Posterior vena cava (tissue), 2 donors: ENCODE measurements at regions not wholly inside any gene's neighbourhood (a gene's known extent, or its start where the extent isn't known, plus 50 kb on each side); places are given as distances from the start of the nearest gene placed in this dataset.

ENCODE experiments used
- DNase-seq: peaks from one replicate; pipeline ENCODE4 v3.0.0-alpha.2; 2020; ENCODE audit warnings: low spot score
- intact Hi-C, 2 donors: fragments of 100-400 bp; cut with DNase I; formaldehyde crosslinking; loops; one replicate each; pipeline versions ENCODE4 v1.14.1 to v1.14.2; 2022 to 2023
- donor health status: DM: yes; HTN: yes; CAD: no.
- donor health status: DM: yes; HTN: yes; CAD: no.

DNA sequence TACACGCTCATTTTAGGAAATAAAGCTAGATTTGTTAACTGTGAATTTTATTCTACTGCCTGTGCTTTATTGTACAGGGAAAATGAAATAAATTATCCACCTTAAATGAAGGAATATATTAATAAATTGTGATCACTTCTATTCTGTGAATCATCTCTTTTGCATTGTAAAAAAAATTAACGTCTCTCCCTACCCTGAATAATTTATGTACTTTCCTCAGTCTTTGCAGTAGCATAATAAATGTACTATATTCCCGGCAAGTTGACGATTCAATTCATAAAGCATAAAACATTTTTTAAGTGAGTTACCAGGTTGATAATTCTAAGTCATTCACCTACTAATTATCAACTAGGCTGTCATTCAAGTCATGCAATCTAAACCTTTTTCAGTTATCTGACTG, 1425.3 kb upstream of the CDH9 start:
- no peak for DNase-seq
- intact Hi-C loops, result no loop called here

DNA sequence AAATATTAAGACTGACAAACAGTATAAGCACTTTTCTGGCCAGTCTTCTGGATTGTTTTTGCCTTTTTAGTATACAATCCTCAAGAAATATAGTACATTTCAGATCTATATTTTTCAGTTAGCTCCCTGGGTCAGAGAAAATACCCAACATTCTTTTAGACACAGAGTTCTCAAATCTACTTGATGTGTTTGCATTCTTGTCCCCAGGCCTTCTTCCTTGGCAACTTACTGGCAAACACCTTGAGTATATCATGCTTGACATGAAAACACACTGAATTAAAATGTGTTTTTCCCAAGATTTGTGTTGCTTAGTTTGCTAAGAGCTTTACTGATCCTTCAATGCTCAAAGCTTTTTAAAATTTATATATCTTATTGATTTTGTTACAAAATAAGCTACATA, 1413.1 kb upstream of the CDH9 start:
- intact Hi-C loops, result no loop called here
- no peak for DNase-seq

DNA sequence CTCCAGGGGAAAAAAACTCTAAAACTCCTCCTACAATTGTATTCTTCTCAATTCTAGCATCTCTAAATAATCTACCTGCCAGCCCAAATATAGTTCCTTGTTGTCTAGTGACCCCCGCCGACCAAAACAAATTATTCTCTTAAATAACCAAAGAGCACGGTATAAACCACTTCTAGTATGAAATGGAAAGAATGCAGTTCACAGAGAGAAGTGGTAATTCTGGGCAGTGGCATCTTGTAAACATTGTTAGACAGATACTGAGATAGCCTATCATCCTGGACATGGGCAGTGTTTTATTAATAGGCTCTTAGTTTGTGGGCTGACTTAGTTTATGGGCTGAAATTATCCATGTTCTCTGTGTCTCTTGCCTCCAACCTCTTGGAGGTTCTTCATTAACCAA, 1412.6 kb upstream of the CDH9 start:
- intact Hi-C loops, result no loop called here
- DNase-seq, result no peak

DNA sequence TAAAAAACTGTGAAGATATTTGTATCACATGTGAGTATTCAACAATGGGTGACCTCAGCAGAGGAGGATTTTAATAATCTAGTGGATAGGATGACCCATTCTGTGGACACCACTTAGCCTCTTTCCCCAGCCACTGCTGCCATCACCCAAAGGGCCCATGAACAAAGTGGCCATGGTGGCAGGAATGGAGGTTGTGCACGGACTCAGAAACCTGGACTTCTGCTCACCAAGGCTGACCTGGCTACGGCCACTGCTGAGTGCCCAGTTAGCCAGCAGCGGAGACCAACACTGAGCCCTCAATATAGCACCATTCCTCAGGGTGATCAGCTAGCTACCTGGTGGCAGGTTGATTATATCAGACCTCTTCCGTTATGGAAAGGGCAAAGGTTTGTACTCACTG, 1410.4 kb upstream of the CDH9 start:
- intact Hi-C loops, result no loop called here

DNA sequence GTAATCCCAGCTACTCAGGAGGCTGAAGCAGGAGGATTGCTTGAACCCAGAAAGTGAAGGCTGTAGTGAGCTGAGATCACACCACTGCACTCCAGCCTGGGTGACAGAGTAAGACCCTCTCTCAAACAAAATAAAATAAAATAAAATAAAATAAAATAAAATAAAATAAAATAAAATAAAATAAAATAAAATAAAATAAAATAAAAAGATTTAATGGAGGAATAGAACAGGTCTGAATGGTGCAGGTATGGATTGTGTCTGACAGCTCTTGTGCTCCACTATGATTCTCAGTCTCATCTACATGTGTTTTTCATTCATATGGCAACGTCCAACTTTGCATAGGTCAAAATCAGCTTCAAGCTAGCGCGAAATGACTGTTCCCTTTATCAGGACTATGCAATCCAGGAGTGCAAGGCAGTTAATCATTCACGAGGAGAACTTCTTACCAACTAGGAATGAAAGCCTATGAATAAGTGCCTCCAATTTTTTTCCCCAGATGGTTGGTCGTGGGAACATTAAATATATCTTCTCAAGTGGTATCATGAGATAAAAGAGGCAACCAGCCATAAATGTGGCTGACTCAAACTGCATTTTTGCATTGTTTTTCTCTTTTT, 1392.3 kb upstream of the CDH9 start:
- intact Hi-C loops, result no loop called here
- no peak for DNase-seq

More for the DNA sequence above, 1410.4 kb upstream of the CDH9 start:
- DNase-seq, result no peak

DNA sequence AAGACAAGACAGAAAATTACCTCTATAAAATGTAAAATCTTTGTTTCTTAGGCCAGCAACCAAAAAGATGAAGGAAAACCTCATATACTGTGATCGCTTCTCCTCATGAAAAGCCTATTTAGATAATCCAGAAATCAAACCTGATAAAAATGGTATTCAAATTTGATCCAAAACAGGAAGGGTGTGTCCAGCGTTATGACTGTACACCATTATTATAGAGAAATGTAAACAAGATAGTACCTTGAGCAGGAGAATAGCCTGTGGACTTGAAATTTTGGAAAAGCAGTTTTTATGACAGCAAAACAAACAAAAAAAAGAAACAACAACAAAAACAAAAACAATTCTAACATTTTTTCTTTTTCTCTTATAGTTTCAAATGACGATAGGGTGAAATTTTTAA, 1382.8 kb upstream of the CDH9 start:
- intact Hi-C loops, result no loop called here
- DNase-seq, result no peak

DNA sequence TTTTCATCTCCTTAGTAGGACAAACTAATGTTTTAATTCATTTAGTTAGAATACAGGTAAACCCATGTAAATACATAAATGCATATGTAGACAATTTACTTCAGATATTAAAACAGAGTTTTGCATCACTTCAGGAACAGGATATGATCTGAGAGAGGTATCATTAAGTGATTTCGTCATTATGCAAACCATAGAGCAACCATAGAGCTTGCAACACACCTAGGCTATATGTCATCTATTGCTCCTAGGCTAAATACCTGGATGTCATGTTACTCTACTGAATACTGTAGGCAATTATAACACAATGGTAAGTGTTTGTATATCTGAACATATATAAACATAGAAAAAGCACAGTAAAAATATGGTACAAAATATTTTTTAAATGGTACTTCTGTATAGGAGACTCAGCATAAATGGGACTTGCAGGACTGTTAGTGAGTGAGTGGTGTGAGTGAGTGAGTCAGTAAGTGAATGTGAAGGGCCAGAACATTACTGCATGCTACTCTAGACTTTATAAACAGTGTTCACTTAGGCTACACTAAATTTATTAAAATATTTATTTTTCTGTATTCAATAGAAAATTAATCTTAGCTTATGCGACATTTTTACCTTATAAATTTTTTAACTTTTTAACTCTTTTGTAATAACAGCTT, 1377.5 kb upstream of the CDH9 start:
- intact Hi-C loops, result no loop called here
- DNase-seq, result no peak

DNA sequence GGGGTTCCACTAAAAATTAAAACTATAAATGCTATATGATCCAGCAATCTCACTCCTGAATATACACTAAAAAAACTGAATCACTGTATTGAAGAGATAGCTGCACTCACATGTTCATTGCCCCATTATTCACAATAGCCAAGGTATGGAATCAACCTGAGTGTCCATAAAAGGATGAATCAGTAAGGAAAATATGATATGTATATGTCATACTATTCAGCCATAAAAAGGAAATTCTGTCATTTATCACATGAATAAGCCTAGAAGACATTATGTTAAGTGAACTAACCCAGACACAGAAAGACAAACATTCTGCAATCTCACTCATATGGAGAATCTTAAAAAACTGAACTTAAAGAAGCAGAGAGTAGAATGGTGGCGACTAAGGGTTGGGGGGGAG, 1376.2 kb upstream of the CDH9 start:
- DNase-seq, result no peak

DNA sequence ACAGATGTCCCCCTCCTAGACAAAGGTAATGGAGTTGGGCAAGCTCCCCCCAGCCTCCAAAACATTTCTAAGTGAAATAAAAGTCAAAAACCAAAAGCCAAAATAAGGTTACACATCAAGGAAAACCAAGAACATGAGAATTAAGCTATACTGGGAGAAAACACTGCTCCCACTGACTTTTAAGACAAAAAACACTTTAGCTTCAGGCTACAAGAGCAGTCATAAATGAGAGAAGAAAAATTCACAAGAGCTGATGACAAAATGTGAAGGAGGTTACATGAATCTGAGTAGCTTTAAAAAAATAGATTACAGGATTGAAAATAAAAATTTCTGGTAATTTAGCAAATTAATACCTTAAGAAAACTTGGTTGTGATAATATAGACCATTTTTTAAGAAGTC, 1370.3 kb upstream of the CDH9 start:
- intact Hi-C loops, result loop anchor here in 1 of 2 donors (10.0 kb wide), 1 partner anchor 584 kb away; no protein-coding TSS in a partner anchor
- no peak for DNase-seq

More for the DNA sequence above, 1376.2 kb upstream of the CDH9 start:
- intact Hi-C loops, result no loop called here

DNA sequence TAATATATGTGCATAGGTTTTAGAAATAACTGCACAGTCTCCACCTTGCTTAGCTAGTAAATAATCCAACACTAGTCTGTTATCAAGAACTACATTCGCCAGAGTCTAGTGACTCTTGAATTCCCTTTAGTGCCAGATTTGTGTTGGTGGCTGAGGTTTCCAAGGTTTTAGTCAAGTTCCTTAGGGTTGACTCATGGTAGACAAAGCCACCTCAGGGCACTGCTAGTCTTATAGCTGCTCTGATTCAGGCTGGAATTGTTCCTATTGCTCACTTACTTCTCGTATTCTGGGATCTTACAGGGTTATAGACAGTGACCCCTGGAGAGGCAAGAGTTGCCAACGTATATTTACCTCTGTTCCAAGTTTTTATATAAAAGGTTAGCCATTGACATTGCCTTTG, 1369.8 kb upstream of the CDH9 start:
- intact Hi-C loops, result loop anchor here in 1 of 2 donors (10.0 kb wide), 1 partner anchor 583 kb away; no protein-coding TSS in a partner anchor
- no peak for DNase-seq

DNA sequence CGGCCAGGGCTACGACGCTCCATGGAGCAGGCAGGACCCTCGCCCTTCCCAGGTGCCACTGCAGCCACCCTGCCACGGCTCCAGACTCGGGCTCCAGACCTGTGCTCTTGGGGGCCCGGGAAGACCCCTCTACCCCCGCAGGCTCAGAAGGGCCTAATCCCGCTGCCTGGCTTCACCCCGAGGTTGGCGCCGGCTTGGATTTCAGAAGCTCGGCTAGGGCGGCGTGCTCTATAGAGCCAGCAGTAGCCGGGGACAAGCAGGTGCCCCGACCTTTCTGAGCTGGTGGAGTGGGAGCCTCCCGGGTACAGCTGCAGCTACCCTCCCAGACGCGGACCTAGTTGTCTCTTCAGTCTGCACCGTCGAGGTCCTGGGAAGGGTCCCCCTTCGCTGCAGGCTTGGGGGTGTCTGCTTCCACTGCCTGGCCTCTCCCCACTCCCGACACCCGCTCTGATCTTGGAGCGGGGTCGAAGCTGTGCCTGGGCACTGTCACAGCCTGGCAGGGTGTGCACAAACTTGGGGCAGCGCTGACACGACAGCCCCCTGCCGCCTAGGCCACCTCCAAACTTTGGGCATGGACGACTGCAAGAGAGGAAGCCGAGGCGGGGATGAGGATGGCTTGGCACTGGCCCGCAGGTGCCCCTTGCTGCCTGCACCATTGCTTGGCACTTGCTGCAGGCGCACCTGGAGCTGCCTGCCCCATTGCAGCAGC, 1366.1 kb upstream of the CDH9 start:
- no peak for DNase-seq
- intact Hi-C loops, result loop anchor here in 1 of 2 donors (10.0 kb wide), 1 partner anchor 580 kb away; no protein-coding TSS in a partner anchor

DNA sequence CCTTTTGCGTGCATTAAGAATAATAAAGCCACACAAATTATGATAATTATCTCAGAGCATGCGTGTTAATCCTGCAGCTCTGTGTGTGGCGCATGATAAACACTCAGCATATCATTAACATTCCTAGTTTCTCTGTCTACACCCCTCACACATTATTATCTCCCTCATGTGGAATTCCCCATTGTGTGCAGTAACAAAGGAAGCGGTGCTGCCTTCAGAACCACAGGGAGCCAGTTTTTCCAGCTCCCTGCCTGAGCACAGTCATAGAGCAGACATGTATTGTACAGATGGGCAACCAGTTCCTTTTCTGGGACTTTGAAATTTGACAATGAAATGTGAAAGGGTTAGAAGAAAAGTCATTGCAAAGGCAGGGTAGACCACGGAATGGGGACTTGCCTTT, 1365.5 kb upstream of the CDH9 start:
- DNase-seq, result no peak
- intact Hi-C loops, result loop anchor here in 1 of 2 donors (10.0 kb wide), 1 partner anchor 579 kb away; no protein-coding TSS in a partner anchor

DNA sequence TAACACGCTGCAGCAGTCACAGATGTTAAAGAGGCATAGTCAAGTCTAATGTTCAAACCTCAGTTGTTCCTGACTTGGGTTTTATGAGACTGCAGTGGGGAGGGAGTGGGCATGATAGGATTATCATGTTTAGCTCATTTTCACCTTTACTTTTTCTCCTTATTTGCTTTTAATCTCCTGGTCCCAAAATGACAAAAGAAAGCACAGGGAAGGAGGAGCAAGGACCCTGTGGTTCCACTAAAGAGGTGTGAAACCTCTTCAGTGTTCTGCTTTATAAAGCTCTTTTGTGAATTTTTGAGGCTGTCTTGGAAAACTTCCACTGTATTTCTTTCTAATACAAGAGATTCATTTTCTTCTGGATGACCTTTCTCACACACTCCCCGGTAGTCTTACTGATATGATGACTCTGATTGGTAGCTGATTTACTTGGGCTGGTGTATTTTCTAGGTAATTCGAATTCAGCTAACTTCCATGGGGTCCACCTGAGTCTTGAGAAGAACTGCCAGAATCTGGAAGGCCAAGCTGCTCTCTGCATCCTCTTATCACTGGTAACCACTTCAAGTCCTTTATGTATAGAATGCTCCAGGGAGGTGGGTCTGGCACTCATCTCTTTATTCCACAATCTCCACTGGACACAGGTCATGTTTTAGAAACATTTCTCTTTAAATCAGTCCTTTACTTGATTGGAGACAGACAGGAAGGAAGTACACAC, 1364.4 kb upstream of the CDH9 start:
- no peak for DNase-seq
- intact Hi-C loops, result loop anchor here in 1 of 2 donors (10.0 kb wide), 1 partner anchor 578 kb away; no protein-coding TSS in a partner anchor

DNA sequence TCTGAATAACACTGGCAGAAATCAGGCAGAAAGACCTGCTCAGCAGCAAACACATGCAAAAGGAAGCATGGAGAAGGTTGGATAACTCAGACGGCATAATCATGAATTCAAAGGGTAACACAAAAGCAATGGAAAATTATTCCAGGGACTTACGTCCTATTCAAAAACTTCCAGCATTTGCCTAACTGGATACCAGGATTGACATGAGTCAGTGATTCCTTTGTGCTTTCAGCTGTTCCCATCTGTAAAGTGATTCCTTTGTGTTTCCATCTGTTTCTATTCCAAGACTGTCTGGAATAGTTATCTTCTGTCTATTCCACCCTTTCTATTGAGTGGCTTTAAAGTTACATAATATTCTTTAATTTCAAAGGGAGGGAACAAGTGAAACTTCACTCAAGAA, 1361.7 kb upstream of the CDH9 start:
- DNase-seq, result no peak
- intact Hi-C loops, result loop anchor here in 1 of 2 donors (10.0 kb wide), 1 partner anchor 575 kb away; no protein-coding TSS in a partner anchor

DNA sequence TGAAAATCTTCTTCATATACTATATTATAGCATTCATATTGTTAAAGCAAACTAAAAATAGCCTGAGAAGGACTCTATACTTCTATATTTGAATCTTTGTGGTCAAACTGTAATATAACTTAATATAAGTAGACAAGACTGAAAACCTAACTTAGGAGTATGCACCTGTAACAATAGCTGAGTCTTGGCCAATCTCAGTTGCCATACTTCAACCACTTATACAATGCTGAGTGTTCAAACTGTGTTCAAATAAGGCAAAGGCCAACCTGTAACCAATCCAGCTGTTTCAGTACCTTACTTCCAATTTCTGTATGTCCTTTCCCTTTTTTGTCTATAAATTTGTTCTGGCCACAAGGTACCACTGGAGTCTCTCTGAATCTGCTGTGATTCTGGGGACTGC, 1360.8 kb upstream of the CDH9 start:
- no peak for DNase-seq
- intact Hi-C loops, result no loop called here

DNA sequence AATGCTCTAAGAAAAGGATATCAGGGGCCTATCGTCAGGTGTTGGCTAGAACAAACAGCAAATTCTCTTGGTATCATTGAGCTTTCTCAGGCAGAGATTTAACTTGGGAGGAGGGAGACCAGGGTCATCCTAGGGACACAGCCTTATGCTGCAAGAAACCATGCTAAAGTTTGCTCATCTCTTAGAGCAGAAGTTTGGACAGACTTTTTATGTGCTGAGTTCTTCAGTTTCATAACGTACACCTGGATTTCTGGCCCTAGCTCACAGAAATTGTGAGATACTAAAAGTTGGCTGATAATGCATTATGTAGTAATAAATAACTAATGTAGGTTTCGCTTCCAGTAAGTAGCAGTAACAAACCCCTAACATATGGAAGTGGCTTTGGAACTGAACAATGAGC, 1359.8 kb upstream of the CDH9 start:
- intact Hi-C loops, result no loop called here
- DNase-seq, result no peak

DNA sequence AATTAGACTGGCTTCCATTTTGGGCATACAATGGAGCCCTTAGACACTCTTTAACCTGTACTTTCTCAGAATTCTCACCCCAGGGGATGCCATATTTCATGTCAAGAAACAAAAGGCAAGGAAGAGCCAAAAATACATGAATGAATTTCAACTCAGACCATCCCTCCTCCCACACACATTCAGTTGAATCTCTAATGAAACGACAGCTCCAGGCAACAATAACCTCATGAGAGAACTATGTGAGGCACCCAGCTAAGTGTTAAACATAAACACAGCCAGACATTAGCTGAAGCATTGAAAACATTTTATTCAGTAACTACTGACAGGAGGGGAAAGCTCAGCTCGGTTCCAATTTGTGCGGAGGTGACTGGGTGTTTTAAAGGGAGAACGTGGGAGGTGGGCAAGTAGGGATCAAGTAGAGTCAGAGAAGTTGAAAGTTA, 1359.1 kb upstream of the CDH9 start:
- intact Hi-C loops, result no loop called here

DNA sequence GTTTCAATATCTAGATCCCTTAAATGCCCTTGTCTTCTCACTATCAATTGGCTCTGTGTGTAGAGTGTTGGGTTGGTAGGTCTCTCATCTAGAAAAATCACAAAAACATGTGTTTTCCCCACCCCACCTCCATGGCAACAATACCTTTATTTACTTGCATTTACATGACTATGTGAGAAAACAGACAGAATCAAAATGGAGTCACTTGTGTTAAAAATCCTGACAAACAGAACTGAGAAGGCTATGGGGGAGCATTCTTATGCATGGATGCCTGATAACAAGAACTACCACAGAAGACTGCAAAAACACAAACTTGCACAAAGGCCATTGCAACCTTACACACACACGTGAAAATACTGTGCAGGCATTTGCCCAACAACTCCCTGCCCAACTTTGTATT, 1352.9 kb upstream of the CDH9 start:
- intact Hi-C loops, result loop anchor here in 1 of 2 donors (2.0 kb wide), 1 partner anchor 20 kb away; no protein-coding TSS in a partner anchor
- no peak for DNase-seq

More for the DNA sequence above, 1359.1 kb upstream of the CDH9 start:
- no peak for DNase-seq

DNA sequence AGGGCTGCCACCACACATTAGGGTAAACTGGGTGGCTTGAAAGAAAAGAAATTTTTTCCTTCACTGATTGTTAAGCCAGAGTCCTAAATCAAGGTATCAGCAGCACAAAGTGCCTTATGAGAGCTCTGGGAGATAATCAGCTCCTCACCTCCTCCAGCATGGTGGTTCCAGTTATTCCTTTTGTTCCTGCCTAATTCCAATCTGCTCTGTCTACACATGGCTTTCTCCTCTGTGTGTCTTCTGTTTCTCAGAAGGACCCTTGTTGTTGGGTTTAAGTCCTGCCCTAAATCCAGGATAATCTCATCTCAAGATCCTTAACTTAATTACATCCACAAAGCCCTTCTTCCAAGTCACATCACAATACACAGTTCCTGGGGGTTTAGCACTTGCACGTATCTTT, 1352.0 kb upstream of the CDH9 start:
- intact Hi-C loops, result loop anchor here in 1 of 2 donors (2.0 kb wide), 1 partner anchor 20 kb away; no protein-coding TSS in a partner anchor

More for the DNA sequence above, 1352.0 kb upstream of the CDH9 start:
- DNase-seq, result no peak
